HepG2 (cell line): ENCODE measurements at regions not wholly inside any gene's neighbourhood (a gene's known extent, or its start where the extent isn't known, plus 50 kb on each side); places are given as distances from the start of the nearest gene placed in this dataset.

Experiments
- ATAC-seq: fragments of 200-7000 bp; cut with Tn5 transposase; 3 replicates; pipeline ENCODE4 v1.9.1; 2020; ENCODE audit warnings: mild to moderate bottlenecking, moderate library complexity
- BruUV-seq: library from RNA; stranded (reverse); fragments of 400-500 nt; replicated peaks from 2 replicates; lab custom pipeline; 2021; lab: Mats Ljungman, UMichigan
- CTCF ChIA-PET: fragments of 300-600 bp; formaldehyde crosslinking; extraction: SDS; loops from one replicate; lab custom pipeline; 2021; ENCODE audit warnings: low total read pairs, inconsistent platforms, low intra/inter-chr PET ratio; lab: Yijun Ruan, JAX
- POLR2A ChIA-PET: fragments of 350-600 bp; sonication (Branson Sonifier 250); formaldehyde crosslinking; loops from one replicate; lab custom pipeline; 2020; ENCODE audit warnings: antibody characterized with exemption, inconsistent platforms; lab: Yijun Ruan, JAX
- DNase-seq: peaks from one replicate; pipeline ENCODE4 v3.0.0-alpha.2; 2015; ENCODE audit warnings: low spot score
- FAIRE-seq: peaks from 3 replicates; lab custom pipeline; 2011; peaks lifted over from hg19 to GRCh38; lab: Jason Lieb, UNC
- H2AFZ ChIP-seq: one replicate; pipeline ENCODE4 v1.6.1; 2011; ENCODE audit warnings: low read length, inconsistent platforms
- H3K27ac ChIP-seq: fragments of 300-600 bp; 3 replicates; pipeline ENCODE4 v1.8.0; 2011; ENCODE audit warnings: mixed run types, mild to moderate bottlenecking, mixed read lengths, low read length, inconsistent platforms; ENCODE audit not compliant: insufficient read depth; ENCODE audit errors: extremely low read length
- H3K27me3 ChIP-seq, 2 experiments: fragments of 200-600 bp in 1 of 2; 2 replicates in 1 of 2; 3 replicates in 1 of 2; pipeline versions ENCODE4 v1.6.0 to v1.8.0; 2011; ENCODE audit warnings: low read length in 2 of 2, mild to moderate bottlenecking in 2 of 2, moderate library complexity in 2 of 2, inconsistent platforms in 1 of 2; ENCODE audit not compliant: insufficient read depth in 2 of 2, control insufficient read depth in 1 of 2
- H3K36me3 ChIP-seq, 2 experiments: fragments of 200-600 bp in 1 of 2; replicated peaks in 1 of 2; 2 replicates in 1 of 2; 3 replicates in 1 of 2; pipeline versions ENCODE4 v1.5.1 to v1.8.0; 2011; ENCODE audit warnings: low read length in 2 of 2, inconsistent platforms in 1 of 2; ENCODE audit not compliant: insufficient read depth in 2 of 2, control insufficient read depth in 1 of 2
- H3K4me1 ChIP-seq: 2 replicates; pipeline ENCODE4 v1.5.1; 2012; ENCODE audit warnings: low read length, inconsistent platforms; ENCODE audit not compliant: insufficient read depth
- H3K4me2 ChIP-seq: 2 replicates; pipeline ENCODE4 v1.6.0; 2011; ENCODE audit warnings: low read depth, low read length, inconsistent platforms
- H3K4me3 ChIP-seq, 3 experiments: fragments of 200-600 bp in 1 of 3; sonication (generic), shearing (Covaris generic) in 1 of 3; replicated peaks in 1 of 3; 2 replicates each; pipeline ENCODE4 v1.5.1; 2011 to 2016; ENCODE audit warnings: low read length in 3 of 3, inconsistent platforms in 2 of 3, low read depth in 2 of 3, mild to moderate bottlenecking in 2 of 3, control low read depth in 1 of 3, mixed read lengths in 1 of 3; ENCODE audit not compliant: insufficient read depth in 1 of 3
- H3K79me2 ChIP-seq: one replicate; pipeline ENCODE4 v1.6.1; 2011; ENCODE audit warnings: low read length, inconsistent platforms; ENCODE audit not compliant: insufficient read depth
- H3K9ac ChIP-seq: 2 replicates; pipeline ENCODE4 v1.6.0; 2011; ENCODE audit warnings: mild to moderate bottlenecking, low read depth, low read length, inconsistent platforms; ENCODE audit not compliant: insufficient read depth
- H3K9me3 ChIP-seq: 2 replicates; pipeline ENCODE4 v1.5.1; 2012; ENCODE audit warnings: mild to moderate bottlenecking, low read length
- H4K20me1 ChIP-seq: 2 replicates; pipeline ENCODE4 v1.6.0; 2011; ENCODE audit warnings: inconsistent platforms, mild to moderate bottlenecking, low read length, moderate library complexity; ENCODE audit not compliant: insufficient read depth
- AGO2 ChIP-seq: fragments of 200-400 bp; formaldehyde crosslinking; optimal IDR thresholded peaks from 2 replicates; pipeline ENCODE3; 2017; ENCODE audit warnings: mild to moderate bottlenecking, low read depth, low read length, moderate library complexity
- BORCS8-MEF2B ChIP-seq: sonication (generic); formaldehyde crosslinking; IDR thresholded peaks from 2 replicates; pipeline ENCODE4 v1.8.0; 2022; ENCODE audit warnings: mild to moderate bottlenecking, missing genetic modification reagents
- CSRNP1 ChIP-seq: sonication (generic); formaldehyde crosslinking; IDR thresholded peaks from 2 replicates; pipeline ENCODE4 v1.8.1; 2023; ENCODE audit warnings: mild to moderate bottlenecking, missing genetic modification reagents
- FOXM1 ChIP-seq: sonication (generic); formaldehyde crosslinking; IDR thresholded peaks from 2 replicates; pipeline ENCODE4 v1.5.0; 2020; ENCODE audit warnings: missing genetic modification reagents
- GMEB2 ChIP-seq: IDR thresholded peaks from 2 replicates; pipeline ENCODE4 v1.6.1; 2016; ENCODE audit warnings: missing biosample characterization, missing genetic modification reagents, low read depth
- GZF1 ChIP-seq: sonication (generic); formaldehyde crosslinking; IDR thresholded peaks from 2 replicates; pipeline ENCODE4 v1.5.1; 2020; ENCODE audit warnings: mild to moderate bottlenecking, missing genetic modification reagents
- PRPF4 ChIP-seq: fragments of 200-400 bp; formaldehyde crosslinking; IDR thresholded peaks from 2 replicates; pipeline ENCODE4 v1.6.1; 2016; ENCODE audit warnings: low read length, low read depth; ENCODE audit not compliant: poor library complexity, severe bottlenecking
- SAP130 ChIP-seq: IDR thresholded peaks from 2 replicates; pipeline ENCODE4 v1.6.1; 2016; ENCODE audit warnings: low read depth
- TEF ChIP-seq: sonication (generic); formaldehyde crosslinking; IDR thresholded peaks from 2 replicates; pipeline ENCODE4 v1.5.0; 2020; ENCODE audit warnings: missing genetic modification reagents
- TRIM24 ChIP-seq: sonication (generic); formaldehyde crosslinking; IDR thresholded peaks from 2 replicates; pipeline ENCODE4 v1.8.0; 2022; ENCODE audit warnings: mild to moderate bottlenecking, missing genetic modification reagents
- TSC22D2 ChIP-seq: sonication (generic); formaldehyde crosslinking; IDR thresholded peaks from 2 replicates; pipeline ENCODE4 v1.5.1; 2020; ENCODE audit warnings: missing genetic modification reagents, mild to moderate bottlenecking, borderline replicate concordance
- ZNF121 ChIP-seq: sonication (generic); formaldehyde crosslinking; IDR thresholded peaks from 2 replicates; pipeline ENCODE4 v1.5.0; 2020; ENCODE audit warnings: mild to moderate bottlenecking, missing genetic modification reagents
- ZNF138 ChIP-seq: sonication (generic); formaldehyde crosslinking; IDR thresholded peaks from 2 replicates; pipeline ENCODE4 v1.5.0; 2020; ENCODE audit warnings: mild to moderate bottlenecking, low read depth, missing genetic modification reagents
- ZNF20 ChIP-seq: sonication (generic); formaldehyde crosslinking; IDR thresholded peaks from 2 replicates; pipeline ENCODE4 v1.4.0; 2020; ENCODE audit warnings: mild to moderate bottlenecking, moderate library complexity, missing genetic modification reagents
- ZNF350 ChIP-seq: sonication (generic); formaldehyde crosslinking; IDR thresholded peaks from 2 replicates; pipeline ENCODE4 v1.4.0; 2020; ENCODE audit warnings: mild to moderate bottlenecking, low read depth, missing genetic modification reagents, borderline replicate concordance
- ZNF354B ChIP-seq: sonication (generic); formaldehyde crosslinking; IDR thresholded peaks from 2 replicates; pipeline ENCODE4 v1.8.0; 2022; ENCODE audit warnings: mild to moderate bottlenecking, missing genetic modification reagents
- ZNF703 ChIP-seq: sonication (generic); formaldehyde crosslinking; IDR thresholded peaks from 2 replicates; pipeline ENCODE4 v1.5.1; 2020; ENCODE audit warnings: missing genetic modification reagents, mild to moderate bottlenecking, moderate library complexity, borderline replicate concordance
- ZNF746 ChIP-seq: sonication (generic); formaldehyde crosslinking; IDR thresholded peaks from 2 replicates; pipeline ENCODE4 v1.8.0; 2022; ENCODE audit warnings: mild to moderate bottlenecking, missing genetic modification reagents
- WGBS: methylation state at CpG from one replicate; pipeline ENCODE4 v1.1.6; 2017; ENCODE audit warnings: low lambda C conversion rate; 5-methylcytosine and 5-hydroxymethylcytosine counted together
- in situ Hi-C: cut with HindIII; loops from 2 replicates; pipeline ENCODE4 v1.10.0; 2017; ENCODE audit warnings: low pct_unique_long_range_greater_than_20kb; ENCODE audit not compliant: extremely low pct_ligation_motif_present
- intact Hi-C: fragments of 100-400 bp; cut with micrococcal nuclease; formaldehyde crosslinking; loops from one replicate; pipeline ENCODE4 v1.10.0; 2022; ENCODE audit not compliant: unreplicated experiment

GRCh38 chr13:105290596-105290995 lies 1244.9 kb downstream of the EFNB2 start:
- DNase-seq, result no peak
- no peak for ATAC-seq
- Histone ChIP-seq H3K79me2 (no peaks in the 10 kb centered on the region), H2AFZ (no peak overlapping the region), H4K20me1 (no peaks in the 10 kb centered on the region), H3K9me3 (peaks cover 61% of the 10 kb centered on the region), H3K4me2 (no peak overlapping the region), H3K36me3 (no peaks in the 10 kb centered on the region), H3K4me3 (no peak overlapping the region), H3K27me3 (no peaks in the 10 kb centered on the region), H3K9ac (no peak overlapping the region), H3K4me1 (no peaks in the 10 kb centered on the region), H3K27ac (no peak overlapping the region)
- WGBS, result 0% methylated on average over 1 of the region's 1 CpG
- CTCF ChIA-PET, result no interaction called here
- POLR2A ChIA-PET, result no interaction called here
- intact Hi-C loops, result no loop called here
- no peak for FAIRE-seq
- in situ Hi-C loops, result no loop called here
- BruUV-seq, result no TSS peak
- TF ChIP-seq TEF (no peak), ZNF138 (CRISPR knock-in tag) (no peak), TRIM24 (no peak), GZF1 (CRISPR knock-in tag) (no peak)

- in situ Hi-C loops (no loop called here), intact Hi-C loops (loop anchor here (10.0 kb wide), 1 partner anchor 1109 kb away; no protein-coding TSS in a partner anchor)
- H2AFZ ChIP-seq, result no peak overlapping the region
- H3K36me3 ChIP-seq, result no peaks in the 10 kb centered on the region
- no peaks in the 10 kb centered on the region for H3K27me3 ChIP-seq
- DNase-seq (no peak), FAIRE-seq (no peak), ATAC-seq (no peak)
- BruUV-seq, result no TSS peak
- 4% methylated on average over 2 of the region's 2 CpGs for WGBS
- no peak overlapping the region for H3K27ac ChIP-seq
- POLR2A ChIA-PET, result no interaction called here
- CTCF ChIA-PET, result no interaction called here
- no peak overlapping the region for H3K4me3 ChIP-seq
- H4K20me1 ChIP-seq, result no peaks in the 10 kb centered on the region
- H3K9ac ChIP-seq, result no peak overlapping the region
- H3K4me1 ChIP-seq, result no peaks in the 10 kb centered on the region
- no peak overlapping the region for H3K4me2 ChIP-seq
- TF ChIP-seq TSC22D2 (CRISPR knock-in tag), result no peak
- no peak for TF ChIP-seq PRPF4
- no peak for TF ChIP-seq AGO2
- TF ChIP-seq SAP130 (CRISPR knock-in tag), result no peak
- TF ChIP-seq ZNF350 (CRISPR knock-in tag), result no peak
- TF ChIP-seq CSRNP1 (CRISPR knock-in tag), result no peak
- no peak for TF ChIP-seq ZNF121 (CRISPR knock-in tag)
- TF ChIP-seq ZNF354B (CRISPR knock-in tag), result no peak
- TF ChIP-seq ZNF20 (CRISPR knock-in tag), result no peak
- no peak for TF ChIP-seq BORCS8-MEF2B (CRISPR knock-in tag)
- TF ChIP-seq FOXM1 (CRISPR knock-in tag), result no peak
- TF ChIP-seq ZNF746 (CRISPR knock-in tag), result no peak
- no peak for TF ChIP-seq ZNF703
- TF ChIP-seq GMEB2 (CRISPR knock-in tag), result no peak
- H3K9me3 ChIP-seq, result peaks cover 35% of the 10 kb centered on the region
- H3K79me2 ChIP-seq, result no peaks in the 10 kb centered on the region
These were observed 1249.9 kb downstream of the EFNB2 start for GRCh38 chr13:105285526-105285925.
